C4-2B (cell line): ENCODE measurements at regions not wholly inside any gene's neighbourhood (a gene's known extent, or its start where the extent isn't known, plus 50 kb on each side); places are given as distances from the start of the nearest gene placed in this dataset.

Source experiments
- H3K27ac ChIP-seq: fragments of 450-650 bp; 2 replicates; pipeline ENCODE4 v1.5.1; 2017
- CTCF ChIP-seq: fragments of 450-650 bp; conservative IDR thresholded peaks from 2 replicates; pipeline ENCODE4 v1.5.1; 2017; ENCODE audit warnings: mild to moderate bottlenecking
- ZFX ChIP-seq: fragments of 450-650 bp; IDR thresholded peaks from 2 replicates; pipeline ENCODE4 v1.6.1; 2017

- H3K27ac ChIP-seq = no peak overlapping the region
Measured at GRCh38 chr7:46209611-46210388, 288.7 kb upstream of the IGFBP3 start.

GRCh38 chr7:46208635-46209525, 287.8 kb upstream of the IGFBP3 start:
- no peak overlapping the region for H3K27ac ChIP-seq
- no peak for TF ChIP-seq ZFX
- TF ChIP-seq CTCF = no peak

More at GRCh38 chr7:46209611-46210388, 288.7 kb upstream of the IGFBP3 start:
- no peak for TF ChIP-seq ZFX
- no peak for TF ChIP-seq CTCF

DNA sequence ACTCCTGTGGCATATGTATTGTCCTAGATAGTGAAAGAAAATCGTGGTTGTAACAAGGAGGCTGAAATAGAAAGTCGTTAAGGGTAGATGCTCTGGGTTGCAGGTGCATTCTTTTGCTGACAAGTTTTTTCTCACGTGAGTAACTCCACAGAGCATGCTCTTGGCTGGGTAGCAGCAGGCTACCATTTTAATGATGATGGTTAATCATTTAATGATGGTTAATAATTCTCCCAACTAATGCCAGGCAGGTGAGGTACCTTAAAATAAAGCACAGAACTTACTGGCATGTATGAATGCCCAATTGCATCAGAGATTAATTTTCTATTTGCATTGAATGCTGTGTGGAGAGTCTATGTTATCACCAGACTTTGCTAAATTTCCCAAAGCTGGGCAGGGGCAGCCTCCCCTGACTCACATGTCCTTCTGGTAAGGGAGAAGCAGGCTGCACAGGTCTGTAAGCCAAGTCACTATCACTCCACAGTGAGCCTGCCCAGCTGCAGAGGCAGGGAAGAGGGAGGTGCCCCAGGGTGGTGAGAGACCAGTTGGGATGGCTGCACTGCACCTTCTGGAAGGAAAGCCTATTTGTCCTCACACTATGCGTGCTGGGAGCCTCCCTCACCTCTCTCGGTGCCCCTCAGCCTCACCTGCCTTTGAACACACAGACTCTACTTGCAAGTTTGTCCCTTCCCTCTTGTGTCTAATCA, 287.0 kb upstream of the IGFBP3 start:
- TF ChIP-seq CTCF (no peak), ZFX (no peak)
- no peak overlapping the region for H3K27ac ChIP-seq

- no peak overlapping the region for H3K27ac ChIP-seq
- TF ChIP-seq ZFX = no peak
- no peak for TF ChIP-seq CTCF
Measured at GRCh38 chr7:46206476-46207060, 285.5 kb upstream of the IGFBP3 start.

DNA sequence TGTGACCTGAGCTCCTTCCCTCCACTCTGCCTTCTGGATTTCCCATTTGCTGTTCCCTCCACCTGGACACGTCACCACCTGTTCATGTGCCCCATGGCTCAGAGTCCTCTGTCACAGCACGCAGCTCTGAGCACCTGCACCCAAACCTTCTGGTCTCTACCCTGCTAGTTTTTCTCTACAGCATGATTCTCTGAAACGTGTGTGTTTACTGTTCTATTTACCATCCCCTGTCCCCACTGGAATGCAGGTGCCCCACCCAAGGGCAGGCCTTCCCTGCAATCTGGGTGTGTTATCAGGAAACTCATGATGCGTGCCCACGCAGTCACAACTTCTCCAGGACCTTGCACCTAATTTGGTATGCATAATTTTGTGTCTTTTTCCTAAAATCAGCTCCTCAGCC, 284.4 kb upstream of the IGFBP3 start:
- no peak for TF ChIP-seq ZFX
- no peak for TF ChIP-seq CTCF
- H3K27ac ChIP-seq = no peak overlapping the region

GRCh38 chr7:46203926-46204325, 282.9 kb upstream of the IGFBP3 start:
- TF ChIP-seq CTCF = no peak
- H3K27ac ChIP-seq = no peak overlapping the region
